ENCODE measurements at regions not wholly inside any gene's neighbourhood (a gene's known extent, or its start where the extent isn't known, plus 50 kb on each side); places are given as distances from the start of the nearest gene placed in this dataset.
"Not testable (repeated sequence)": the region's sequence is repeated elsewhere in the genome, so short reads cannot be mapped to it uniquely, and the experiment has no call there.

GRCh38 chr13:64083396-64083795 lies 2667.7 kb upstream of the PCDH20 start:
- DNase-seq = no peak

GRCh38 chr13:64078480-64078936 lies 2662.9 kb upstream of the PCDH20 start:
- no peak for DNase-seq

GRCh38 chr13:64078025-64078424 lies 2662.4 kb upstream of the PCDH20 start:
- DNase-seq = no peak

- DNase-seq = not testable (repeated sequence)
Observed at GRCh38 chr13:64077132-64077835, 2661.6 kb upstream of the PCDH20 start.

- peak; percentile 44 for DNase-seq
Observed at GRCh38 chr13:64075543-64076271, 2660.1 kb upstream of the PCDH20 start.

GRCh38 chr13:64074971-64075474 lies 2659.4 kb upstream of the PCDH20 start:
- DNase-seq = no peak

- no peak for DNase-seq
Observed at GRCh38 chr13:64073203-64073602, 2657.6 kb upstream of the PCDH20 start.

- no peak for DNase-seq
Observed at GRCh38 chr13:64071352-64071751, 2655.7 kb upstream of the PCDH20 start.

- no peak for DNase-seq
Observed at GRCh38 chr13:64069892-64070291, 2654.2 kb upstream of the PCDH20 start.

- no peak for DNase-seq
Observed at GRCh38 chr13:64066711-64067110, 2651.1 kb upstream of the PCDH20 start.

GRCh38 chr13:64061649-64062048 lies 2646.0 kb upstream of the PCDH20 start:
- DNase-seq = no peak

- no peak for DNase-seq
Observed at GRCh38 chr13:64057372-64058020, 2641.8 kb upstream of the PCDH20 start.

- no peak for DNase-seq
Observed at GRCh38 chr13:64054321-64054720, 2638.7 kb upstream of the PCDH20 start.

- DNase-seq = no peak
Observed at GRCh38 chr13:64052521-64052920, 2636.9 kb upstream of the PCDH20 start.

GRCh38 chr13:64051278-64051677 lies 2635.6 kb upstream of the PCDH20 start:
- no peak for DNase-seq

- no peak for DNase-seq
Observed at GRCh38 chr13:64041296-64041695, 2625.6 kb upstream of the PCDH20 start.

GRCh38 chr13:64033921-64034320 lies 2618.3 kb upstream of the PCDH20 start:
- DNase-seq = no peak

GRCh38 chr13:64029343-64030093 lies 2613.9 kb upstream of the PCDH20 start:
- no peak for DNase-seq

GRCh38 chr13:64028551-64028950 lies 2612.9 kb upstream of the PCDH20 start:
- DNase-seq = no peak

- DNase-seq = no peak
Observed at GRCh38 chr13:64020126-64020525, 2604.5 kb upstream of the PCDH20 start.

GRCh38 chr13:64007339-64007738 lies 2591.7 kb upstream of the PCDH20 start:
- DNase-seq = no peak

- DNase-seq = no peak
Observed at GRCh38 chr13:64000321-64000720, 2584.7 kb upstream of the PCDH20 start.
